ENCODE measurements at regions not wholly inside any gene's neighbourhood (a gene's known extent, or its start where the extent isn't known, plus 50 kb on each side); places are given as distances from the start of the nearest gene placed in this dataset.

DNA sequence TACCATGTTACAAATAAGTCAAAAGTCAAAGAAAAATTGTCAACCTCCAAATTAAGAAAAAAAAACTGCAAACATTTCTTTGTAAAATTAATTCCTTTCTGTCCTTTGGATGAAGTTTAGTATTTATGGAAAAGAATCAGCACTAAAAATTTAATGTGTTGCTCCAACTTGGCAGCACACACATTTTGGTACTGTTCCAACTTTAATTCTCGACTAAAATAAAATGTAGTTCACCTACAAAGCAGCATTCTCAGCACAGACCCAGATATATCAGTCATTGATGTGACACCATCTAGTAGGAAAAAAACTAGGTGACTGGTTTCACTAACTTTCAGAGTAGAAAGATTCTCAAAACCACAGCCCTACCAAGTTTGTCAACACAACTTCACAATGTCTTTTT is 131.7 kb upstream of the ROBO2 start:
- no peak for DNase-seq (ENCODE audit: low spot score)

DNA sequence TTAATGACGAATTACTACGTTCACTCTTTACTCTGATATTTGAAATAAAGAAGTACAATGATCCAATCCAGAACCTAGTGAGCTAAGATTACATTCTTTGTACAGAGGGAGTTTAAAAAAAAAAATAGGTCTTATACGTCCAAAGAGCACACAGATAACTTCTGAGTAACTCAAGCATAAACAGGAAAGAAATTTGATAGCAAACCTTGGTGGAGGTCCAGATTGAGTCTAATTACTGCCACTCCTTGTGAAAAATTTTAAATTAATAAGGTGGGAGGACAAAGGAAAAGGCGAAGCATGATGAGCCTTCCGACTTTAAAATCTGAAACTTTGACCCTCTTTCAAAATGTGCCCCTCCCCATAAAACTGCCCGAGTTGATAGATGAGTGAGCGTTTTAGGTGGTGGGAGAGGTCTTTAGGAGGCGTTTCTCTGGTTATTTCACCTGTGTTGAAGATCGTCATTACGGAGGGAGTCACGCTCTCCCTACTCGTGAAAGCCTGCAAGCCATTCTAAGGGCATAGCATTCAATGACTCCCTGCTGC is 127.0 kb upstream of the ROBO2 start:
- DNase-seq (ENCODE audit: low spot score), result no peak

DNA sequence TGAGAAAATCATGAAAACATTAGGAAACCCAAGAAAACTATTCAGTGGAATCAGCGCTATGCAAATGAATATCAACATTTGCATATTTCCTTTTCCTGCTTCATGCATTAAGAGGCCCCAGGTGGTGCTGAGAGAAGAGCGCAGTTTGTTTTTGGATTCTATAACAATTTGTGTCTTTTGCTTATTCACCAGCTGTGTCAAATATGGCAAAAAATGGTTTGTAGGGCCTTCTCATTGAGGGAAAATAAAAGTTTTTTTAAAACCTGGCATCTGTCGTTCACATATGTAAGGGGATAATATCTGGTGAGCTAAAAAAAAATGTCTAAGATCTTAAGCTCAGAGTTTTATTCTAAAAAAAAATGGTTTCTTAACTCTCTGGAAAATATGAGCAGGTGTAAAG is 122.5 kb upstream of the ROBO2 start:
- no peak for DNase-seq (ENCODE audit: low spot score)

DNA sequence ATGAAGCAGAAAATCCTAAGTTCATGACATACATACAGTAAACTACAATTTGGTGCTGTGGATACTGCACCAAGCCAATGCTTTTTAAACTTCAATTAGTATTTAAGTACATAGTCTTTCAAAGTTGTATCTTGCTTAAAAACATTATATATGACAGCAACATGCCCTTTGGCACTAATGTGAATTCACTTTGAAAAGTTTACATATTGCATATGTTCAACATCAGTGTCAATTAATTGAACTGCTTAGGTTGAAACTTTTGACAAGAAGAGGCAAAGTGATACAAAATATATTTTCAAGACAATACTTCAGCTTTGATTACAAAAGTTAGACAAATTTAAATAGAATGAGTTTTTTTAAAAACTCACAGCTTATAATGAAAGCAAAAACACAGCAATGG is 119.4 kb upstream of the ROBO2 start:
- no peak for DNase-seq (ENCODE audit: low spot score)

DNA sequence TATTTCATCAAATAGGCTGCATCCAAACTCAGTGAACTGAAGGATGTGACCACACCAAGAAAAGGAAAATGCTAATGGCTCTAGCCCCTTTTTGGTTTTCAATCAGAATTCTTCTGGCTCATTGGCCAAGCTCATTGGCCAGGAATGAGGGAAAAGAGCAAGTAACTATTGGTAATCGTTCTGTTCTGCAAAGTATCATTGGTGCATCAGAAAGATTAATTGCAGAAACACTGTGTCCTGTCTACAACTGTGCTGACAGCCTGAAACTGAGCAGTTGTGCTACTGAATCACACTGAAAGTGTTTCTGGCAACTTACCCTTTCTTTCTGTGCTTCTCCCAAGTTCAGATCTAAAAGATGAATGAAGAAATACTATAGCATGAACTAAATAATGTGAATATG is 116.4 kb upstream of the ROBO2 start:
- no peak for DNase-seq (ENCODE audit: low spot score)

DNA sequence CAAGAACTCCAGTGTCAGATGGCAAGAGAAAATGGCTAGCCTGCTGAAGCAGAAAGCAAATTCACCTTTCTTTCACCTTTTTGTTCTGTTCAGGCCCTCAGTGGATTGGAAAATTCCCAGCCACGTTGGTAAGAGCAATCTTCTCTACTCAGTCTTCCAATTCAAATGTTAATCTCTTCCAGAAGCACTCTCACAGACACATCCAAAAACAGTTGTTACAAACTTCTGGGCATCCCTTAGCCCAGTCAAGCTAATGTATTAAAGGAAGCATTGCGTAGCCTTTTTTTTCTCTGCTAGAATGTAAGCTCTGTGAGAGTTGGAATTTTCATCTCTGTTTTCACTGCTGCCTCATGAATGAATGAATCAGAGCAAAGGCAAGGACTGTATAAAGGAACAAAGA is 109.2 kb upstream of the ROBO2 start:
- DNase-seq (ENCODE audit: low spot score), result no peak

DNA sequence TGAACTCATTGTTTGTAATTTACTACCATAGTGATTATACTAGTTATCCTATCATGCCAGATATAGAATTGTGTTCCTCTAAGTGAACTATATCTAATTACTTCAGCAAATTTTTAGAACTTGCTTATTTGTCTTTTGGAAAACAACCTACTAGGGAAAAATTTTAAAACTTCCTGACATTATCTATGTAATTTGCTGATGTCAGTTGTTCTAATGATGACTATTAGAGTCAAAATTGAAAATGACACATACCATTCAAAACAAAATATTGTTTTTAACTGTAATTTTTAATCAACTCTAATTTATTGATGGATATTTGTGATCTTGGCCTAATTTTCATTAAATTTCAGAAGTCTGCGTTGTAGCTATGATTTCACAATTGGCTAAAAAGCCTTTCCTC is 106.7 kb upstream of the ROBO2 start:
- DNase-seq (ENCODE audit: low spot score), result no peak

DNA sequence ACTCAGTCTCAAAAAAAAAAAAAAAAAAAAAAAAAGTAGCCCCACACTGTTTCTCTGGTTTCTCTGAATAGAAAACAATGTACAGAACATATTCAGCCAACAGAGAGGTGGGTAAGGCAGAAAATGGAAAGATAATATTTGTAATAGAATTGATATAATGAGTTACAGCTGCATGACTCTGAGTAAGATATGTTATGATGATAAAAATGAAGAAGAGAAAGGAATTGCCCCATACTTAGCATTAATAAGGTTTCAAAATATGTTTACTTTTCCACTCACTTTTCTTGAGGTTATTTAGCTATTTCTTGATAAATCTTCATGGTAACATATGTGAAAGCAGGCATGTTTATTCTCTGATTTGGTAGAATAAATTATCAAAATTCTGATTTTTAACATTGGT is 100.9 kb upstream of the ROBO2 start:
- no peak for DNase-seq (ENCODE audit: low spot score)

DNA sequence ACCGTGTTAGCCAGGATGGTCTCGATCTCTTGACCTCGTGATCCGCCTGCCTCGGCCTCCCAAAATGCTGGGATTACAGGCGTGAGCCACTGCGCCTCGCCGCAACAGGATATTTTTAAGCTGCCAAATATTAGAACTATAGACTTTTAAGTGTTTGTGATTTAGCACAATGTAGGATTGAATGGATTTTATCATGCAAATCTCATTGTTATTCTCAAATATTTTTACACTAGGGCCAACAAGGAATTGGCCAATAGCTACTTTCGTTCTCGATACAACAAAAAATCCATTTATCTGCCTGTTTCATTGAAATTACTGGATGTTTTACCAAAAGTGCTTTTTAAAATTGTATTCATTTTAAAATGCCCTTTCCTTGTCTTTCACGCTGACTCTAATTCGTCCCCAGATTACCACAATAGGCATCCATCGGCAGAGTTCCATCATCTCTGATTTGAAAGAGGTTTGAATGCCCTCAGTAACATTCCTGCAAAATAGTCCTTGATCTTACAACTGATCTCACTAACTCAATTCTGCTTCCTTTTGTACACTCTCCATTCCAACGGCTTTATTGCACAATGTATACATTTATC is 99.6 kb upstream of the ROBO2 start:
- DNase-seq (ENCODE audit: low spot score), result no peak

DNA sequence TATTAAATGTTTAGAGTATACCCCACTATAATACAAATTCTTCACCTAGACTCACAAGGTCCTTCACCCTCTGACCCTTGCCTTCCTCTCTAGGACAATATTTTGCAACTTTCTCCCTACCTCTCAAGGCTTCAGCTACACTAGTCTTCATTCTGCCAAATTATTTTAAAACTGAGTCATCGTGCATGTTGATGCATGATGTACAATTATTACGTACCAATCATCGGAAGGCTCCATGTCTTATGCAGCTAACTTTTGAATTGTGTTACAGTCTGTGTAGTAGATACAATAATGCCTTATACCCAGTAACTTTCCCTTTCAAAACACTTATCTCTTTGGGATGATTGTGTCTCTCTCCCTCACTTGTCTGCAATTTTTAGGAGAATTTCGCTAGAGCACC is 98.5 kb upstream of the ROBO2 start:
- no peak for DNase-seq (ENCODE audit: low spot score)

DNA sequence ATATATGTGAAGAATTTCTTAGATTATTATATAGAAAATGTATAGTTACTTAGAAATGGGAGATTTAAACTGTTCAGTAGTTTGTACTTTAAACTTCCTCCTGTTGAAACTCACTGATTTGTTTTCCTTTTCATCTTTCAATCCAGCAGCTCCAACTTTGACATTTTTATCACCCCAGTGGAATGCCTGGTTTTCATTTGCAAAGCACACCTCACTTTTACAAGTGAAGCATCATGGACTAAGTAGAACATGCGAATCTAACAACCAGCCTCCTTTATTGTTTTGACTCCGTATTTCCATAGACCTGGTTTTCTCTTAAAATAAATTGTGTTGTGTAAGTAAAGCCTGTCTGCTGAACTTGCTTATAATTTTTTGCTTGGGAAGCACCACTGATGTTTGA is 97.8 kb upstream of the ROBO2 start:
- DNase-seq (ENCODE audit: low spot score), result no peak

DNA sequence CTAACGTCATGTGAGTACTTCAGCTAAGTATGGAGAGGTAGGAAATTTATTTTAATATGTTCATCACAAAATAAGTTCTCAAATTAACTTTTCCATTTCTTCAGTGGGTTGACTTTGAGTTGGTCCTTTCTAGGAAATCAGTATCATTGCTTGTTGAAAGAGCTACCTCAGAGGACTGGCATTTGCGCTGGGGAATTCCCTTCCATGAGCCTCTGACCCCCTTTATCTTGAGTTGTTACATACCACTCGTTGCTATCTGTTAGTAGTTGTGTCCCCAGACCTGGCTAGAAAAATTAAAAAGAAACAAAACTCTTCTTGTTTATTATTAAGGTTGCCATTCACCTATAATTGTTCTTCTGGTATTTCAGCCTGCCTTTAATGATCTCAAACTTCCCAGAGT is 96.8 kb upstream of the ROBO2 start:
- DNase-seq (ENCODE audit: low spot score), result no peak

DNA sequence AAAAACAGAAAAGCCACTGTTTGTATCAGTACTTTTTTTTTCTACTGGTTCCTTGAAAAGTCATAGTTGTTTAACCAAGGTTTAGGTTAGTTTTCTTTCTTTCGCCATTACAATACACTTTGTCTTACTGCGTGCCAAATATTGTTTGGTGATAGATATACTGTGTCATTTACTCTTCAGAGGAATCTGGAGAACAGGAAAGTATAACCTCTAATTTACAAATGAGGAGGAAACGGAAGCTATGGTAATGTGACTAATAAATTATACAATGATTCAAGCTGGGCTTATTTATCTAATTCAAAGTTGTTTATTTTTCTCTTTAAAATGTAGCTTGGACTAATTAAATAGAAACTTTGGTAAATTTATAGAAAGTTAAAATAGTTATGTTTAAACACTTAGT is 96.2 kb upstream of the ROBO2 start:
- DNase-seq (ENCODE audit: low spot score), result no peak

DNA sequence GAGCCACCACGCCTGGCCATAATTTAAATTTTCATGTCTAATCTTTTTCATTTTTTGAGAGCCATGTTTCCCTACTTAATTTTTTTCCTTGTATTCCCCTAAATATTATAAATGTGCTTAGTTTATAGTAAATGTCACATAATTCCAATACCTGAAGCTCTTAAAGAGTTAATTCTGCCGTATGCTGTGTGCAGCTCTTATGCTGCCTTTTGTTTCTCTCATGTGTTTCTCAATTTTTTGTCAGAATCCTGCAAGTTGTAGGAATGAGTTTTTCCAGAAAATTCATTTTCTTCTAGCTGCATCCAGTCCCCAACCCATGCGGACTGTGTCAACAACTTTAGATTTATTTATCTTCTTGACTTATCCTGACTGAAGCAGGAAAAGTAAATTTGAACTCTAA is 90.9 kb upstream of the ROBO2 start:
- no peak for DNase-seq (ENCODE audit: low spot score)

DNA sequence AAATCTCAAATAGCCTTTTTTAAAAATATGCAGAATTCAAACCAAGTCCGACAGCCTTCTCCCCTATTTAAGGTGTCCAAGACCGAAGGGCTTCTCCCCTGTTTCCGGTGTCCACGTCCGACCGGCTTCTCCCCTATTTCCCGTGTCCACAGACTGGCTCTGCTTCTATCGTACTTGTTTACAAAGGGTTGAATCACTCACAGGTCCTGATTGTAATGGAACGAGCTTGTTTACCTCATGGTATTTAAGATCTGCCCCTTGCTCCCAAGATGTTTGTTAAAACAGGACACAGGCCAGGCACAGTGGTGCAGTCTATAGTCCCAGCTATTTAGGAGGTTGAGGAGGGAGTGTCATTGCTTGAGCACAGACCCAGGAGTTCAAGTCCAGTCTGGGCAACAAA is 90.4 kb upstream of the ROBO2 start:
- DNase-seq (ENCODE audit: low spot score), result no peak

DNA sequence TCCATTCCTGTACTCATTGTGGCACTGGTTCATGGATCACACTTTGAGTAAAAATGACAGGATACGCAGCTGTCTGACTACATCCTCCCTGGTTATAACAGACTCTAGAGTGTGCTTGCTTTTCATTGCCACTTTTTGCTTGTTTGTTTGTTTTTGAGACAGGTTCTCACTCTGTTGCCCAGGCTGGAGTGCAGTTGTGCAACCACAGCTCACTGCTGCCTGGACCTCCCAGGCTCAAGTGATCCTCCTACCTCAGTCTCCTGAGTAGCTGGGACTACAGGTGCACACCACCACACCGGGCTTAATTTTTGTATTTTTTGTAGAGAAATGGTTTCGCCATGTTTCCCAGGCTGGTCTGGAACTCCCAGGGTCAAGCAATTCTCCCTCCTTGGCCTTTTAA is 89.3 kb upstream of the ROBO2 start:
- no peak for DNase-seq (ENCODE audit: low spot score)

DNA sequence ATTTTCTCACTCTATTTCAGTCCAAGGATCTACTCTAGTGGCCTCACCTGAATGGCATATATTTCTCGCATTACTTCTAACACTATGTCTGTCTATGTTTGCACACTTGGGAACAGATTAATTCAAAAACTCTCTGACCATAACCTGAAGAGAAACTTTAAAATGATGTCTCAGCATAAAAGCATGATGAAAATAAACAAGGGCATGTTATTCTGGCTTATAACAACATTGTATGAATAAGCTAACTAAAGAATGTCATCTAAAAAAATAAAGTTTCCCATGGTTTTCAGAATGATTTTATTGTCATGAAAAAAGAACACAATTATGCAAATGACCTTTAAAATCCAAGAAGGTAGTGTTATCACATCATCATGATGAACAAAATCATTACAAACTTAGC is 85.5 kb upstream of the ROBO2 start:
- DNase-seq (ENCODE audit: low spot score), result no peak

DNA sequence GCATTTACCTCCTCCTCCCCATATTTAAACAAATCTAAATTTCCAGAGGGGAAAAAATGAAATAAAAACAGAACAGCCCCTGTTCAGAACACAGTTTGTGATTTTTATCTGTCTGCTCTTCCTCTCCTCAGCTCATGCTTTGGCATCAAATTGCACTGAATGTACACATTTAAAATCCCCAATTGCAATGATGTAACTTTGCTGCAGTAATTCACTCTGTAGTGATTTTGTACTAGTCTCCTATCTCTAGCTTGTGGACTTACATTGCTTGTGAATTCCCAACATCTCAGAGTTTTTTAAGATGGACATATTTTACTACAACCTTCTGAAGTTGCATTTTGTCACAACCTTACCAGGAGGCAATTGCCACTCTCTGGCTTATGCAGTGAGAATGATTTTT is 81.6 kb upstream of the ROBO2 start:
- no peak for DNase-seq (ENCODE audit: low spot score)

DNA sequence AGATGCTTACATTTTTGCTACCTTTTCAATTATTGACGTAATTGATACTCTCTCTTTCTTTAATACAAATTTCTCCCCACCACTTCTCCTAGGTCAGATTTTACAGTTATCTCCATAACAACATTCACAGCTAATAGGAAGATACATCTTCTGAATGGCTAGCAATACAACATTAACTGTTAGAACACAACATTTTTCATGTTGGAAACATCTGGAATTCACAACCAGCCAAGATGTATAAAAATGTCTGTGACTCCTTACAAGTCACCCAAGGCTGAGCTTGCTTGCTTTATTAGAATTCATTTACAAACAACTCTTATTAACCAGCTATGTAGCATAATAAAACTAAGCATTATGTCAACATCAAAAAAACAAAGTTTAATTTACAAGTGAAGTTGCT is 81.0 kb upstream of the ROBO2 start:
- no peak for DNase-seq (ENCODE audit: low spot score)

DNA sequence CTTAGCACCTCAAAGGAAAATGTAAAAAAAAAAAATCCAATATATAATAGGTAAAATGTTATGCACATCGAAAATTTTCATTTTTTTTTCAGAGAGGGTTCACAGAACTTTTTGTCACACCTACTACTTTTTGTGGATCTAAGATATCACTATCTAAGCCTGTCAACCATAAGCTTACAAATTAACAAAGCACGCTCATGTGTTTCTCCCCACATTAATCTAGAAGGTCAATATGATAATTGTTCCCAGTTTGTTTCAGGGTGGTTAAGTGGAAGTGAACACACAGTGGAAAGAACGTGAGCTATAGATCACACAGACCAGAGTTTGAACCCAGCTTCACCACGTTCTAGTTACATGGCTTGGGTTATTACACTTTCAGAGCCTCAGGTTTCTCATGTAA is 78.6 kb upstream of the ROBO2 start:
- DNase-seq (ENCODE audit: low spot score), result no peak

DNA sequence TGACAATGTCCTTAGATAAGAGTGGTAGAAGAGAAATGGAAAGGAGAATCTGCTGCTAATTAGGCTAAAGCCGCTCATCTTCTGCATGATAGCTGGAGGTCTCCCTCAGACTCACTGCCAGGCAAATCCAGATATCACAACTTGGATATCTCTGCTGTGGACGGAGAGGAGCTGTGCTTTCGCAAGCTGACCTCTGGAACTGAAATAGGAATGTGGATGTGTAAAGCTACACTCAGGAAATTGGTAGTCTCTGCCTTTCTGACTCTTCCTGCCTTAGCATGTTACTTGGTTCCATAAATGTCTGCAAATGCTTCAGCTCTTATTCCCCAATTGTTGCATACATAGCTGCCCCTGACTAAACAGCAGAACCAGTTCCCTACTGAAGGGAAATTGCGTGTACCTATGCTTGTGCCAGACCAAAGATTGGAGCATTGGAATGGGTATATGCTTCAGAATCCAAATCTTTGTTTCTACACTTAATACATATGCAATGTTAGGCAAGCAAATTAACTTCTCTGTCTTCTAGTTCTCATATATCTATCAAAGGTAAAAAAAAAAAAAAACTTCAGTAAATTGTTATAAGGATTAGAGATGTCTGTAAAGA is 74.7 kb upstream of the ROBO2 start:
- DNase-seq (ENCODE audit: low spot score), result no peak

DNA sequence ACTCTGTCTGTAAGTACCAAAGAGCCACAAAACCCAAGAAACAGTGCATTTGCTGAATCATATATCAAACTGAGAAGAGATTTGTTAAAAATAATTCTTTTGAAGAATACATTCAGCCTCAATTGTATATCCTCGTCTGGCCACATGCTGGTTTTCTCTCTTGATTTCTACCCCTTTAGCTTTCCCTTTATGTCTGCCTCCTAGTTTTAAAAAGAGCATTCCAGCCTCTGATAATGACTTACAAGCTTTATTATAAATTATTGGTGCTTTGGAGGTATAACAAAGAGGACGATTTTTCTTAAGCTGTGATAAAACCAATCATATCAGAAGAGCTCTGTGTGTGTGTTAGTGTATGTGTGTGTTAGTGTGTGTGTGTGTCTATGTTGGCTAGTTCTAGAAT is 70.4 kb upstream of the ROBO2 start:
- no peak for DNase-seq (ENCODE audit: low spot score)

DNA sequence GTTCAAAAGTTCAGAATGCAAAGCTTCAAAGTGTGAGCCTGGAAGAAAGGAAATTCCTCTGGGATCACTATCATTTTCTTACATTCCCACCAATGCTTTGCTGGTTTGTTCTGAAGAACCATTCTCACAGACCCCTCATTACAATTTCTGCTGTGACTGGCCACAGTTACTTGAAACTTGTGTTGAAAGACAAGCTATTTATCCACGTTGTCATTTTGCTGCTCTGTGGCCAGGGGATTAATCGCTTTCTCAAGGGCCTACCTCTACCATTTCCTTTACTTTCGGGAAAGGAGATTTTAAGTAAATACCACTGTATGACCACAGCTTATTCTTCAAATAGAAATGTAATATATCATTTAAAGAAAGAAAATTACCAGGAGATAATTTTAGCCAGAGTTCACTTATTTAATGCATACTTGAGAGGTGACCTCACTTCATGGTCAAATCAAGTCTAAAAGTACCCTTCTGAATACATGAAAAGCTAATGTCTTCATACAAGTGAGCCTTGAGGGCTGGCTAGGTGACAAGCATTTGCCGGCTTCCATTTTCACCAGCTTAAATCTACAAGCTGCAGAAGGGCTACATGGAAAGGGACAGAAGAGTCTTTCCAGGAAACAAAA is 69.8 kb upstream of the ROBO2 start:
- no peak for DNase-seq (ENCODE audit: low spot score)

All from D341Med (cell line).